HCT116 (cell line): ENCODE measurements at regions not wholly inside any gene's neighbourhood (a gene's known extent, or its start where the extent isn't known, plus 50 kb on each side); places are given as distances from the start of the nearest gene placed in this dataset.

Experiments
- ATAC-seq: fragments of 200-7000 bp; cut with Tn5 transposase; 2 replicates; pipeline ENCODE4 v1.9.1; 2020; ENCODE audit warnings: mild to moderate bottlenecking, moderate library complexity
- BruUV-seq: library from RNA; stranded (reverse); fragments of 400-500 nt; replicated peaks from 2 replicates; lab custom pipeline; 2021; lab: Mats Ljungman, UMichigan
- CTCF ChIA-PET: fragments of 300-600 bp; sonication (Branson Sonifier 250); formaldehyde crosslinking; loops from one replicate; lab custom pipeline; 2021; ENCODE audit warnings: antibody characterized with exemption; lab: Charles Lee
- POLR2A ChIA-PET: fragments of 300-600, 350-600 bp; sonication (Branson Sonifier 250); formaldehyde crosslinking; loops from one replicate; lab custom pipeline; 2021; ENCODE audit warnings: antibody characterized with exemption; lab: Charles Lee
- RAD21 ChIA-PET, 2 experiments: fragments of 300-600 bp; sonication (Branson Sonifier 250); formaldehyde crosslinking; loops; one replicate each; lab custom pipeline; 2023; ENCODE audit warnings: low total read pairs in 2 of 2; ENCODE audit not compliant: uncharacterized antibody in 2 of 2, unreplicated experiment in 2 of 2, low non-redundant PET in 1 of 2; lab: Charles Lee
- DNase-seq: peaks from one replicate; pipeline ENCODE4 v3.0.0-alpha.2; 2010; ENCODE audit warnings: low read depth, low spot score
- H2AFZ ChIP-seq: fragments of 200-600 bp; shearing (Covaris generic), sonication (generic); 2 replicates; pipeline ENCODE4 v1.6.1; 2017; ENCODE audit warnings: low read depth, mixed run types, mixed read lengths, antibody characterized with exemption, low read length; ENCODE audit not compliant: poor library complexity, severe bottlenecking
- H3K27ac ChIP-seq: 2 replicates; pipeline ENCODE4 v1.5.1; 2012; ENCODE audit warnings: low read depth, low read length
- H3K27me3 ChIP-seq: fragments of 200-600 bp; sonication (generic); 2 replicates; pipeline ENCODE4 v1.6.1; 2016; ENCODE audit warnings: mixed run types, low read length, mixed read lengths; ENCODE audit not compliant: insufficient read depth
- H3K36me3 ChIP-seq, 2 experiments: fragments of 200-500 bp in 1 of 2; fragments of 200-600 bp in 1 of 2; sonication (Bioruptor generic) in 1 of 2; sonication (generic) in 1 of 2; 2 replicates each; pipeline versions ENCODE4 v1.5.1 to v1.6.1; 2014 to 2016; ENCODE audit warnings: low read length in 2 of 2, inconsistent platforms in 1 of 2, mixed read lengths in 1 of 2, mixed run types in 1 of 2; ENCODE audit not compliant: insufficient read depth in 2 of 2, control insufficient read depth in 1 of 2
- H3K4me1 ChIP-seq, 2 experiments: fragments of 200-600 bp in 1 of 2; sonication (generic) in 1 of 2; 2 replicates each; pipeline versions ENCODE4 v1.5.1 to v1.6.1; 2012 to 2017; ENCODE audit warnings: low read length in 2 of 2, inconsistent platforms in 1 of 2, mild to moderate bottlenecking in 1 of 2, mixed read lengths in 1 of 2, mixed run types in 1 of 2, moderate library complexity in 1 of 2; ENCODE audit not compliant: insufficient read depth in 2 of 2, control insufficient read depth in 1 of 2
- H3K4me2 ChIP-seq: fragments of 200-600 bp; sonication (generic); 2 replicates; pipeline ENCODE4 v1.6.1; 2017; ENCODE audit warnings: mixed run types, low read length, mixed read lengths
- H3K4me3 ChIP-seq, 2 experiments: fragments of 200-600 bp in 1 of 2; sonication (generic) in 1 of 2; replicated peaks in 1 of 2; 2 replicates each; pipeline ENCODE4 v1.5.1; 2011 to 2016; ENCODE audit warnings: low read length in 2 of 2, control low read depth in 1 of 2, low read depth in 1 of 2, mild to moderate bottlenecking in 1 of 2, mixed read lengths in 1 of 2, mixed run types in 1 of 2
- H3K79me2 ChIP-seq: fragments of 200-600 bp; sonication (generic); 2 replicates; pipeline ENCODE4 v1.6.1; 2017; ENCODE audit warnings: mild to moderate bottlenecking, mixed run types, low read length, moderate library complexity, mixed read lengths; ENCODE audit not compliant: insufficient read depth
- H3K9ac ChIP-seq: fragments of 200-600 bp; sonication (generic); 2 replicates; pipeline ENCODE4 v1.6.1; 2016; ENCODE audit warnings: low read length, mixed read lengths
- H3K9me2 ChIP-seq: fragments of 200-600 bp; sonication (generic), shearing (Covaris generic); 2 replicates; pipeline ENCODE4 v1.6.1; 2017; ENCODE audit warnings: mixed run types, mild to moderate bottlenecking, moderate library complexity; ENCODE audit not compliant: insufficient read depth
- H3K9me3 ChIP-seq, 2 experiments: fragments of 200-500 bp in 1 of 2; fragments of 200-600 bp in 1 of 2; sonication (Bioruptor generic) in 1 of 2; sonication (generic) in 1 of 2; 2 replicates each; pipeline ENCODE4 v1.6.1; 2014 to 2017; ENCODE audit warnings: low read length in 2 of 2, mixed read lengths in 2 of 2, inconsistent platforms in 1 of 2, low read depth in 1 of 2, mild to moderate bottlenecking in 1 of 2, mixed run types in 1 of 2, moderate library complexity in 1 of 2; ENCODE audit not compliant: control insufficient read depth in 1 of 2, insufficient read depth in 1 of 2
- H4K20me1 ChIP-seq: fragments of 200-600 bp; sonication (generic), shearing (Covaris generic); 2 replicates; pipeline ENCODE4 v1.6.1; 2017; ENCODE audit warnings: mixed run types, mild to moderate bottlenecking, moderate library complexity; ENCODE audit not compliant: insufficient read depth
- ATF3 ChIP-seq: IDR thresholded peaks from 2 replicates; pipeline ENCODE4 v1.6.1; 2012
- EGR1 ChIP-seq: IDR thresholded peaks from 2 replicates; pipeline ENCODE4 v1.6.1; 2012; ENCODE audit warnings: low read depth
- ELF1 ChIP-seq: IDR thresholded peaks from 2 replicates; pipeline ENCODE4 v1.6.1; 2012; ENCODE audit warnings: low read depth, borderline replicate concordance
- EZH2 ChIP-seq: fragments of 200-600 bp; sonication (generic); IDR thresholded peaks from 2 replicates; pipeline ENCODE4 v1.6.1; 2017; ENCODE audit warnings: antibody characterized with exemption, mixed run types
- FOSL1 ChIP-seq: IDR thresholded peaks from 2 replicates; pipeline ENCODE4 v1.6.1; 2012; ENCODE audit warnings: low read depth
- JUND ChIP-seq: IDR thresholded peaks from 2 replicates; pipeline ENCODE4 v1.6.1; 2012
- POLR2AphosphoS5 ChIP-seq: IDR thresholded peaks from 2 replicates; pipeline ENCODE4 v1.6.1; 2011; ENCODE audit warnings: mild to moderate bottlenecking, low read depth, low read length, moderate library complexity
- RAD21 ChIP-seq: IDR thresholded peaks from 2 replicates; pipeline ENCODE4 v1.6.1; 2012; ENCODE audit warnings: low read depth, mild to moderate bottlenecking
- SIN3A ChIP-seq: IDR thresholded peaks from 2 replicates; pipeline ENCODE4 v1.6.1; 2012; ENCODE audit warnings: low read depth
- SP1 ChIP-seq: IDR thresholded peaks from 2 replicates; pipeline ENCODE4 v1.6.1; 2012; ENCODE audit warnings: low read depth
- TCF7L2 ChIP-seq: IDR thresholded peaks from 2 replicates; pipeline ENCODE4 v1.7.0; 2011; ENCODE audit warnings: borderline replicate concordance, inconsistent platforms; ENCODE audit not compliant: insufficient read depth, insufficient read length; ENCODE audit errors: extremely low read depth
- ZBTB33 ChIP-seq: IDR thresholded peaks from 2 replicates; pipeline ENCODE4 v1.6.1; 2011; ENCODE audit warnings: mild to moderate bottlenecking, low read length, moderate library complexity; ENCODE audit not compliant: insufficient replicate concordance; ENCODE audit errors: extremely low read depth
- ZFX ChIP-seq: fragments of 450-650 bp; IDR thresholded peaks from 2 replicates; pipeline ENCODE4 v1.6.1; 2017
- intact Hi-C: fragments of 100-400 bp; cut with micrococcal nuclease; formaldehyde crosslinking; loops from 2 replicates; pipeline ENCODE4 v1.10.0; 2022

DNA sequence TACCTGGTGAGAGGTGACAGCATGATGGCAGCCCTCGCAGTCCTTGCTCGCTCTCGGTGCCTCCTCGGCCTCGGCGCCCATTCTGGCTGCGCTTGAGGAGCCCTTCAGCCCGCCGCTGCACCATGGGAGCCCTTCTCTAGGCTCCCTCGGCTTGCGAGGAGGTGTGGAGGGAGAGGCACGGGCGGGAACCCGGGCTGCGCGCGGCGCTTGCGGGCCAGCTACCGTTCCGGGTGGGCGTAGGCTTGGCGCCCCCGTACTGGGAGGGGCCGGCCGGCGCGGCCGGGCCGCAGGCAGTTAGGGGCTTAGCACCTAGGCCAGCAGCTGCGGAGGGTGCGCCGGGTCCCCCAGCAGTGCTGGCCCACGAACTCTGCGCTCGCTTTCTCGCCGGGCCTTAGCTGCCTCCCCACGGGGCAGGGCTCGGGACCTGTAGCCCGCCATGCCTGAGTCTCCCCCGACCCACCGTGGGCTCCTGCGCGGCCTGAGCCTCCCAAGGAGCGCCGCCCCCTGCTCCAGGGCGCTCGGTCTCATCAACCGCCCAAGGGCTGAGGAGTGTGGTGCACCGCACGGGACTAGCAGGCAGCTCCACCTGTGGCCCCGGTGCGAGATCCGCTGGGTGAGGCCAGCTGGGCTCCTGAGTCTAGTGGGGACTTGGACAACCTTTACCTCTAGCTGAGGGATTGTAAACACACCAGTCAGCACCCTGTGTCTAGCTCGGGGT is 1624.3 kb downstream of the SLITRK1 start:
- CTCF ChIA-PET, result no interaction called here
- no TSS peak for BruUV-seq
- Histone ChIP-seq H3K36me3 (no peaks in the 10 kb centered on the region), H4K20me1 (no peaks in the 10 kb centered on the region), H3K79me2 (no peaks in the 10 kb centered on the region), H3K4me3 (no peak overlapping the region), H3K27ac (no peak overlapping the region), H3K9ac (no peak overlapping the region), H3K27me3 (no peaks in the 10 kb centered on the region), H3K4me2 (no peak overlapping the region), H2AFZ (no peak overlapping the region), H3K9me3 (no peaks in the 10 kb centered on the region), H3K4me1 (no peaks in the 10 kb centered on the region), H3K9me2 (no peaks in the 10 kb centered on the region)
- DNase-seq (no peak), ATAC-seq (no peak)
- RAD21 ChIA-PET, result no interaction called here
- POLR2A ChIA-PET, result no interaction called here
- intact Hi-C loops, result no loop called here
- no peak for TF ChIP-seq EGR1
- no peak for TF ChIP-seq EZH2
- TF ChIP-seq SIN3A, result no peak
- no peak for TF ChIP-seq TCF7L2
- TF ChIP-seq ZBTB33, result no peak
- no peak for TF ChIP-seq POLR2AphosphoS5
- no peak for TF ChIP-seq FOSL1
- no peak for TF ChIP-seq SP1
- TF ChIP-seq ZFX, result no peak
- no peak for TF ChIP-seq RAD21
- TF ChIP-seq JUND, result no peak
- TF ChIP-seq ATF3, result no peak
- TF ChIP-seq ELF1, result no peak
